DMS53 (cell line): ENCODE measurements at regions not wholly inside any gene's neighbourhood (a gene's known extent, or its start where the extent isn't known, plus 50 kb on each side); places are given as distances from the start of the nearest gene placed in this dataset.
"Not testable (repeated sequence)": the region's sequence is repeated elsewhere in the genome, so short reads cannot be mapped to it uniquely, and the experiment has no call there.

ENCODE experiments used
- DNase-seq: peaks from one replicate; lab custom pipeline; 2025; lab: John Stamatoyannopoulos, UW

GRCh38 chr15:31179693-31180092 is 78.2 kb upstream of the TRPM1 start:
- DNase-seq: no peak

- no peak for DNase-seq
Measured at GRCh38 chr15:31193291-31193690, 91.8 kb upstream of the TRPM1 start.

GRCh38 chr15:31195871-31196270 is 94.3 kb upstream of the TRPM1 start:
- no peak for DNase-seq

- peak; percentile 53 for DNase-seq
Measured at GRCh38 chr15:31197497-31198414, 96.2 kb upstream of the TRPM1 start.

GRCh38 chr15:31200735-31201151 is 99.2 kb upstream of the TRPM1 start:
- DNase-seq: peak; percentile 4

GRCh38 chr15:31202953-31203352 is 101.4 kb upstream of the TRPM1 start:
- DNase-seq: no peak

GRCh38 chr15:31203999-31204398 is 102.5 kb upstream of the TRPM1 start:
- no peak for DNase-seq

GRCh38 chr15:31206386-31207181 is 105.1 kb upstream of the TRPM1 start:
- DNase-seq: no peak

GRCh38 chr15:31207246-31207645 is 105.7 kb upstream of the TRPM1 start:
- DNase-seq: no peak

- not testable (repeated sequence) for DNase-seq
Measured at GRCh38 chr15:31207861-31208260, 106.3 kb upstream of the TRPM1 start.

GRCh38 chr15:31208817-31209216 is 107.3 kb upstream of the TRPM1 start:
- DNase-seq: no peak

- DNase-seq: no peak
Measured at GRCh38 chr15:31211353-31211752, 109.8 kb upstream of the TRPM1 start.

GRCh38 chr15:31212326-31213080 is 111.0 kb upstream of the TRPM1 start:
- DNase-seq: no peak

- peak; percentile 34 for DNase-seq
Measured at GRCh38 chr15:31214158-31214863, 112.3 kb upstream of the KLF13 start.

GRCh38 chr15:31214864-31215489 is 111.7 kb upstream of the KLF13 start:
- DNase-seq: peak; percentile 34

- peak; percentile 78 for DNase-seq
Measured at GRCh38 chr15:31215490-31216214, 111.0 kb upstream of the KLF13 start.

GRCh38 chr15:31216215-31216911 is 110.3 kb upstream of the KLF13 start:
- DNase-seq: peak; percentile 63

GRCh38 chr15:31217067-31217466 is 109.6 kb upstream of the KLF13 start:
- no peak for DNase-seq

GRCh38 chr15:31217566-31218270 is 108.9 kb upstream of the KLF13 start:
- DNase-seq: no peak
